Astrocyte (in vitro differentiated cells and primary cell): ENCODE measurements at regions not wholly inside any gene's neighbourhood (a gene's known extent, or its start where the extent isn't known, plus 50 kb on each side); places are given as distances from the start of the nearest gene placed in this dataset.

Experiments
- DNase-seq: peaks from one replicate; pipeline ENCODE4 v3.0.0-alpha.2; 2010; ENCODE audit warnings: low read depth
- FAIRE-seq: peaks from 2 replicates; lab custom pipeline; 2011; peaks lifted over from hg19 to GRCh38; lab: Jason Lieb, UNC
- H2AFZ ChIP-seq: 2 replicates; pipeline ENCODE4 v1.6.0; 2012; ENCODE audit warnings: low read depth, low read length, inconsistent platforms
- H3K27ac ChIP-seq: 2 replicates; pipeline ENCODE4 v1.5.1; 2011; ENCODE audit warnings: low read depth, low read length, inconsistent platforms
- H3K27me3 ChIP-seq: 2 replicates; pipeline ENCODE4 v1.6.0; 2011; ENCODE audit warnings: low read length, inconsistent platforms; ENCODE audit not compliant: insufficient read depth
- H3K36me3 ChIP-seq: 2 replicates; pipeline ENCODE4 v1.5.1; 2011; ENCODE audit warnings: low read length, inconsistent platforms; ENCODE audit not compliant: insufficient read depth
- H3K4me1 ChIP-seq: 2 replicates; pipeline ENCODE4 v1.5.1; 2011; ENCODE audit warnings: low read length, inconsistent platforms; ENCODE audit not compliant: insufficient read depth
- H3K4me2 ChIP-seq: 2 replicates; pipeline ENCODE4 v1.6.0; 2012; ENCODE audit warnings: low read length, inconsistent platforms
- H3K4me3 ChIP-seq: 2 replicates; pipeline ENCODE4 v1.5.1; 2011; ENCODE audit warnings: low read depth, mild to moderate bottlenecking, low read length, inconsistent platforms; ENCODE audit not compliant: insufficient read depth
- H3K79me2 ChIP-seq: 2 replicates; pipeline ENCODE4 v1.6.0; 2012; ENCODE audit warnings: mild to moderate bottlenecking, low read length, inconsistent platforms; ENCODE audit not compliant: insufficient read depth
- H3K9ac ChIP-seq: 2 replicates; pipeline ENCODE4 v1.6.0; 2012; ENCODE audit warnings: mild to moderate bottlenecking, low read length, inconsistent platforms
- H3K9me3 ChIP-seq: 2 replicates; pipeline ENCODE4 v1.5.1; 2012; ENCODE audit warnings: low read depth, mild to moderate bottlenecking, low read length, inconsistent platforms; ENCODE audit not compliant: insufficient read depth
- H4K20me1 ChIP-seq: 2 replicates; pipeline ENCODE4 v1.6.0; 2012; ENCODE audit warnings: low read length, inconsistent platforms; ENCODE audit not compliant: insufficient read depth
- H3K27ac Mint-ChIP-seq: one replicate; pipeline ENCODE4 v1.8.0; 2021; ENCODE audit warnings: mild to moderate bottlenecking, mixed read lengths; ENCODE audit not compliant: unreplicated experiment
- H3K27me3 Mint-ChIP-seq: one replicate; pipeline ENCODE4 v1.8.0; 2021; ENCODE audit warnings: low read depth, mixed read lengths; ENCODE audit not compliant: unreplicated experiment
- H3K36me3 Mint-ChIP-seq: one replicate; pipeline ENCODE4 v1.8.0; 2021; ENCODE audit warnings: low read depth, mixed read lengths; ENCODE audit not compliant: unreplicated experiment
- H3K4me1 Mint-ChIP-seq: one replicate; pipeline ENCODE4 v1.8.0; 2021; ENCODE audit warnings: low read depth, mixed read lengths; ENCODE audit not compliant: unreplicated experiment
- H3K4me3 Mint-ChIP-seq: one replicate; pipeline ENCODE4 v1.8.0; 2021; ENCODE audit warnings: mild to moderate bottlenecking, moderate library complexity, mixed read lengths; ENCODE audit not compliant: unreplicated experiment
- H3K9me3 Mint-ChIP-seq: one replicate; pipeline ENCODE4 v1.8.0; 2021; ENCODE audit warnings: mild to moderate bottlenecking, mixed read lengths; ENCODE audit not compliant: unreplicated experiment
- EZH2 ChIP-seq: IDR thresholded peaks from 2 replicates; pipeline ENCODE4 v1.6.1; 2012; ENCODE audit warnings: mild to moderate bottlenecking, low read length, inconsistent platforms; ENCODE audit not compliant: insufficient read depth
- TF ChIP-seq, protein P1 (sequence below): IDR thresholded peaks from 2 replicates; pipeline ENCODE4 v1.5.1; 2011; ENCODE audit warnings: low read depth, mild to moderate bottlenecking, inconsistent platforms, low read length, moderate library complexity; ENCODE audit not compliant: insufficient read depth

DNA sequence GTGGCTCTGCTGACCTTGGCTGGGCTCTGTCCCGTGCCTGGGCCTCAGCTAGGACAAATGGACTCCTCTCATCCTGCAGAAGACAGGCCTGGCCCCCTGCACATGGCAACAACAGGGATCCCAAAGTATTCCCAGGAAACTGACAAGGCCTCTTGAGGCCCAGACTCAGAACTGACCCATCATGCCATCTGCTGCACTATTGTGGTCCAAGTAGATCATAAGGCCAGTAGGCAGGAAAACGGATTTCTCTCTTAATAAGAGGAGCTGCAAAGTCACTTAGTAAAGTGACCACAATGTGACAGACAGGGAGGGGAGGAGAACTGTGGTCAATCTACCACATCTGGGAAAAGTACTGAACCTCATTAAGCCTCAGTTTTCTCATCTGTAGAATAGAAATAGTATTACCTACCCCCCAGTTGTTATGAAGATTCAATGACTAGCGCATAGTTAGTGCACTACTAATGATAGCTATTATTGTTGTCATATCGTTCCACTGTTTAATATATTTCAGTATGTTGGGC is 62.1 kb upstream of the TNRC6A start:
- Histone ChIP-seq H3K9me3 (no peaks in the 10 kb centered on the region), H3K4me2 (no peak overlapping the region), H3K27me3 (no peaks in the 10 kb centered on the region), H3K9ac (no peak overlapping the region), H3K4me3 (no peak overlapping the region), H3K79me2 (no peaks in the 10 kb centered on the region), H2AFZ (no peak overlapping the region), H3K27ac (no peak overlapping the region), H4K20me1 (no peaks in the 10 kb centered on the region), H3K4me1 (peaks cover 30% of the 10 kb centered on the region), H3K36me3 (no peaks in the 10 kb centered on the region)
- no peaks in the 10 kb centered on the region for H3K9me3 Mint-ChIP-seq
- no peak for TF ChIP-seq EZH2
- TF ChIP-seq, protein P1, sequence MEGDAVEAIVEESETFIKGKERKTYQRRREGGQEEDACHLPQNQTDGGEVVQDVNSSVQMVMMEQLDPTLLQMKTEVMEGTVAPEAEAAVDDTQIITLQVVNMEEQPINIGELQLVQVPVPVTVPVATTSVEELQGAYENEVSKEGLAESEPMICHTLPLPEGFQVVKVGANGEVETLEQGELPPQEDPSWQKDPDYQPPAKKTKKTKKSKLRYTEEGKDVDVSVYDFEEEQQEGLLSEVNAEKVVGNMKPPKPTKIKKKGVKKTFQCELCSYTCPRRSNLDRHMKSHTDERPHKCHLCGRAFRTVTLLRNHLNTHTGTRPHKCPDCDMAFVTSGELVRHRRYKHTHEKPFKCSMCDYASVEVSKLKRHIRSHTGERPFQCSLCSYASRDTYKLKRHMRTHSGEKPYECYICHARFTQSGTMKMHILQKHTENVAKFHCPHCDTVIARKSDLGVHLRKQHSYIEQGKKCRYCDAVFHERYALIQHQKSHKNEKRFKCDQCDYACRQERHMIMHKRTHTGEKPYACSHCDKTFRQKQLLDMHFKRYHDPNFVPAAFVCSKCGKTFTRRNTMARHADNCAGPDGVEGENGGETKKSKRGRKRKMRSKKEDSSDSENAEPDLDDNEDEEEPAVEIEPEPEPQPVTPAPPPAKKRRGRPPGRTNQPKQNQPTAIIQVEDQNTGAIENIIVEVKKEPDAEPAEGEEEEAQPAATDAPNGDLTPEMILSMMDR, result no peak
- H3K4me1 Mint-ChIP-seq, result peaks cover 18% of the 10 kb centered on the region
- no peaks in the 10 kb centered on the region for H3K27me3 Mint-ChIP-seq
- no peak overlapping the region for H3K27ac Mint-ChIP-seq
- no peaks in the 10 kb centered on the region for H3K36me3 Mint-ChIP-seq
- FAIRE-seq (no peak), DNase-seq (no peak)
- no peak overlapping the region for H3K4me3 Mint-ChIP-seq

DNA sequence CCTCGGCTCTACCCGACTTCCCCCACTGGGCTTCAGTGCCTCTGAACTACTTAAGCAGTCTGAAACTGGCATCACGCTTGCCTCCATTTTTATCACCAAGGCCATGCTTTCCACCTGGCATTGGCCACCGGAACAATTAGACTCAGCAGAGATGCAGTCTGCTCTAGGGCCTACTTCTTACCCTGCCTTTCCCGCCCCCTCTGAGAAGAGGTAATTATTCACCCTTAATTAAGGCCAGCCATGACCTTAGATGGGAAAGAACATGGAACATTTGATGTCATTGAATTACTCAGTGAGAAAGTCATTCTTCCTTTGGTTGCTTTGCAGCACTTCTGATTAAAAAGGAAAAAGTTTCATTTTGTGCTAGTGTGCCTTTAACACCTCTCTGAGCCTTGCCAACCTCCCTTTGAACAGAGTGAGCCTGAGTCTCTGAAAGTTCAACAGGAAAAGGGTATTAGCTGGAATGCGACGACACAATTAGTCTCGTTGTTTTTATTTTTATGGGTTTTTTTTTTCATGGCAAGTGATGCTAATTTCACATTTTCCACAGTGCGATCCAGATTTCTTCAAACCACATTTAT is 60.9 kb upstream of the TNRC6A start:
- Histone ChIP-seq H3K36me3 (no peaks in the 10 kb centered on the region), H3K9me3 (no peaks in the 10 kb centered on the region), H3K27me3 (no peaks in the 10 kb centered on the region), H3K27ac (peak overlapping the region; percentile 87), H3K4me2 (peak overlapping the region; percentile 52), H2AFZ (peak overlapping the region; percentile 50), H3K9ac (peak overlapping the region; percentile 69), H3K79me2 (no peaks in the 10 kb centered on the region), H3K4me3 (no peak overlapping the region), H3K4me1 (peaks cover 30% of the 10 kb centered on the region), H4K20me1 (no peaks in the 10 kb centered on the region)
- Mint-ChIP-seq H3K36me3 (no peaks in the 10 kb centered on the region), H3K4me1 (peaks cover 18% of the 10 kb centered on the region), H3K27ac (peak overlapping the region; percentile 99), H3K4me3 (peak overlapping the region; percentile 31), H3K9me3 (no peaks in the 10 kb centered on the region), H3K27me3 (no peaks in the 10 kb centered on the region)
- DNase-seq (peak; percentile 83), FAIRE-seq (no peak)
- TF ChIP-seq, protein P1, result no peak
- TF ChIP-seq EZH2, result no peak
